ENCODE measurements at regions not wholly inside any gene's neighbourhood (a gene's known extent, or its start where the extent isn't known, plus 50 kb on each side); places are given as distances from the start of the nearest gene placed in this dataset.

DNA sequence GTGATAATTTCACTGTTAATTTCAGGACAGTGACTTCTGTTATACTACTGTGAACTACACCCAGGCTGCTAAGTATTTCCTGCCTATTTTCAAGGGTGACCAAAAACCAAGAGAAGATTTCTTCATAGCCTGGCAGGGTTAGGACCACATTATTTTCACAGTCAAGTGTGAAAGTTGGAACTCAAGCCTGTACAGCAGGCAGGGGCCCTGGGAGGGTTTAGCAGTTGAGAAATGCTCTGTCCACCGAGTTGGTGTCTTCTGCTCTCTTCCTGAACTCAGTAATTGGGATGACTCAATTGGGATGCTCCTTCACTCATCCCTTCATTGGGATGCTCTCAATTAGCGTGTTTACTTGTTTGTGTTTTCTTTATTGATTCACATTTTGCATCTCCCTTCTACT is 347.3 kb upstream of the CDH11 start:
- no peak overlapping the region for H3K4me3 ChIP-seq (ENCODE audit: low read depth, low read length)
- TF ChIP-seq, protein P1, sequence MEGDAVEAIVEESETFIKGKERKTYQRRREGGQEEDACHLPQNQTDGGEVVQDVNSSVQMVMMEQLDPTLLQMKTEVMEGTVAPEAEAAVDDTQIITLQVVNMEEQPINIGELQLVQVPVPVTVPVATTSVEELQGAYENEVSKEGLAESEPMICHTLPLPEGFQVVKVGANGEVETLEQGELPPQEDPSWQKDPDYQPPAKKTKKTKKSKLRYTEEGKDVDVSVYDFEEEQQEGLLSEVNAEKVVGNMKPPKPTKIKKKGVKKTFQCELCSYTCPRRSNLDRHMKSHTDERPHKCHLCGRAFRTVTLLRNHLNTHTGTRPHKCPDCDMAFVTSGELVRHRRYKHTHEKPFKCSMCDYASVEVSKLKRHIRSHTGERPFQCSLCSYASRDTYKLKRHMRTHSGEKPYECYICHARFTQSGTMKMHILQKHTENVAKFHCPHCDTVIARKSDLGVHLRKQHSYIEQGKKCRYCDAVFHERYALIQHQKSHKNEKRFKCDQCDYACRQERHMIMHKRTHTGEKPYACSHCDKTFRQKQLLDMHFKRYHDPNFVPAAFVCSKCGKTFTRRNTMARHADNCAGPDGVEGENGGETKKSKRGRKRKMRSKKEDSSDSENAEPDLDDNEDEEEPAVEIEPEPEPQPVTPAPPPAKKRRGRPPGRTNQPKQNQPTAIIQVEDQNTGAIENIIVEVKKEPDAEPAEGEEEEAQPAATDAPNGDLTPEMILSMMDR (IDR thresholded peaks at IDR 0.05; ENCODE audit: borderline replicate concordance, insufficient read depth, low read depth, low read length), result no peak

DNA sequence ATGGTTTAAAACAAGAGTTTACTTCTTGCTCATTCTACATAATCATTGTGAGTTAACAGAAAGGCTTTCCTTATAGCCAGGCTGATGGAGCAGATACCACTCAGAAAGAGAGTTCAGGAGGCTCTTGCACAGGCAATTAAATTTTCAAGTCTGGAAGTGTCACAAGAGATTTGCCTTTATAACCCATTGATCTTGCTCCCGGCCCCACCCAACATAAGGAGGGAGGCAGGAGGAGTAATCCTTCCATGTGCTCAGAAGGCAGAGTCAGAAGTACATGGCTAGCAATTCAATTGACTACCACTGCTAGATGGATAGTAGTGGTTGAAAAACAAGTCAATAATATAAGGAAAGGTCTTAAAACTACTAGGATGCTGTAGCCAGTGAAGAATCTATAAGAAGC is 346.3 kb upstream of the CDH11 start:
- no peak overlapping the region for H3K4me3 ChIP-seq (ENCODE audit: low read depth, low read length)
- TF ChIP-seq, protein P1 (IDR thresholded peaks at IDR 0.05; ENCODE audit: borderline replicate concordance, insufficient read depth, low read depth, low read length), result no peak

DNA sequence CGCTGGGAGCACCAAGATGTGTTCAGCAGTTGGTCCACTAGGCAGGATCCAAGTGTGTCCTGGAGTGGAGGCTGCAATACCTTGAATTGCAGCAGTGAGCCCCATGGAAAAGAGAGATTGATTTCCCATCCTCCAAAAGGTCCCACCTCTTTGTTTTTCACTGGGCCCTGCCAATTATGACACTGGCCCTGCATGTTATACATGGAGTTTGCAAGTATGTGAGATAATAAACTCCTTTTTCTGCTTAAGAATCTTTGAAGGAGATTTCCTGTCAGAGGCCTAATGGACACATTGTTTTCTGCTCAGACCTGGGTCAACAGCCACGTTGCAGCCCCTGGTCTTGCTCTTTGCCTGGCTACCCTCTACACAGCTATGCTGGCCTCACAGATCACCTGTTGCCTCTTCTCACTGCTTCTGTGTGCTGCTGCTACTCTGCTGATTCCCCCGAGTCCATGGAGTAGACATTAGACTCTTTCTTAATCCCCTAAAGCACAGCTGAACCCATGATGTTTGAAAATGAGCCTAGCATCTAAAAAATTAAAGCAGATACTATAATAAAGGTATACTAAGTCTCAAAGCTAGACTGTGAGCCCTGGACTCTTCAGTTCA is 341.9 kb upstream of the CDH11 start:
- no peak overlapping the region for H3K4me3 ChIP-seq (ENCODE audit: low read depth, low read length)
- TF ChIP-seq, protein P1 (IDR thresholded peaks at IDR 0.05; ENCODE audit: borderline replicate concordance, insufficient read depth, low read depth, low read length), result no peak

DNA sequence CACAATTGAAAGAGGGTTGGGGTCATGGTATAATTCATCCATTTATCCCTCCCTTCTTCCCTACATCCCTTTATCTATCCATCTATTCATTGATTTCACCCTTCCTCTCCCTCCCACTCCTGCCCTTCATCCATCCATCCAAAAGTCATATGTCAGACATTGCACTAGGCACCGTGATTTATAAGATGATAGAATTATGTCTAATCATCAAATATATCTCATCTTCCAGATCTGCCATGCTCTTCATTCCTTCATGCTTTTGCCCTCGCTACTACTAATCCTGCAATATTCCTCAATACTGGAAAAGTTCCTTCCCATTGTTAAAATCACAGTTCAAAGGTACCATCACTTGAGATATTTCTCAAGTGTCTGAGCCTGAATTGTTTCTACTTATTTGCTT is 335.2 kb upstream of the CDH11 start:
- no peak overlapping the region for H3K4me3 ChIP-seq (ENCODE audit: low read depth, low read length)
- TF ChIP-seq, protein P1 (IDR thresholded peaks at IDR 0.05; ENCODE audit: borderline replicate concordance, insufficient read depth, low read depth, low read length), result no peak

DNA sequence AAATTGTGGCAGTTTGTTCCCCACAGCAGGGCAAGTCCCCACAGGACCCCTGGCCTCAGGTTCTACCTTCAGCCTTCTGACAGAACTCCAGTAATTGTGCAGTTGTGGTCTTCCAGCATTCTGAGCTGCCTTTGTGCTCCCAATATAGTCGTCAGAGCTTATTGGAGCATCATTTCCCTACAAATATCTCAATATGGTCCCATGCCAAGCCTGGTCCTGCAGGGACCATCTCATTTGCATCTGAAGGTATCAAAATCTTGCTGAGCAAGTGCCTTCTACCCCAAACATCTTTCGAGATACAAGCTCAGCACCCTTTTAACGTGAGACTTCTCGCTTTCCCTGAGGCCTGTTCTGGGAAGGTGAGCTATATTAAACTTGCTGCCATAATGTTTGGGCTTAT is 333.9 kb upstream of the CDH11 start:
- TF ChIP-seq, protein P1 (IDR thresholded peaks at IDR 0.05; ENCODE audit: borderline replicate concordance, insufficient read depth, low read depth, low read length), result no peak
- no peak overlapping the region for H3K4me3 ChIP-seq (ENCODE audit: low read depth, low read length)

DNA sequence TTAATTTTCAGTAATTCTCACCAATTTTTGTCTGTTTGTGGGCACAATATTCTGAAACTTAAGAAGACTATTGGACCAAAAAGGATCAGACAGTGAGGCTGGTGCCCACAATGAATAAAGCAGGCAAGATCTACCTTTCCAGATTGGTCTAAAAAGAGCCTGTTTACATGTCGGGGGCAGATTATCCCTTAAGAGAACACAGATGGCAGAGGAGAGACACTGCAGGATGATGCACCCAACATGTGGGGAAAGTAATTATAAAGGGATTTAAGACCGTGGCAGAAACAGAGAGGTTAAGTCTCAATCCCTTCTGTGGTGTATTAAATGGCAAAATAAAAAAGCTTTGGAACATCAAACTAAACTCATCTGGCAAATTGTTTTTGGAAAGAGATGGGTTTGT is 331.8 kb upstream of the CDH11 start:
- TF ChIP-seq, protein P1 (IDR thresholded peaks at IDR 0.05; ENCODE audit: borderline replicate concordance, insufficient read depth, low read depth, low read length), result no peak
- H3K4me3 ChIP-seq (ENCODE audit: low read depth, low read length), result no peak overlapping the region

DNA sequence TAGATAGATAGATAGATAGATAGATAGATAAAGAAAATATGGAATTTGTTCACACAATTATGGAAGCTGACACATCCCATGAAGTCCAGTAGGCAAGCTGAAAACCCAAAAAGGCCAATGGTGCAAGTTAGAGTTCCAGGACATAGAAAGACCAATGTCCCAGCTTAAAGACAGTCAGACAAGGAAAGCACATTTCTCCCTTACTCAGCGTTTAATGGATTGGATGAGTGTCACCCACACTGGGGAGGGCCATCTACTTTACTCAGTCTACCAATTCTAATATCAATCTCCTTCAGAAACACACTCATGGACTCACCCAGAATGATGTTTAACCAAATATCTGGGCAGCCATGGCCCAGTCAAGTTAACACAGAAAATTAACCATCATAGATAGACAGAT is 327.7 kb upstream of the CDH11 start:
- TF ChIP-seq, protein P1 (IDR thresholded peaks at IDR 0.05; ENCODE audit: borderline replicate concordance, insufficient read depth, low read depth, low read length), result no peak
- no peak overlapping the region for H3K4me3 ChIP-seq (ENCODE audit: low read depth, low read length)

Data from GM12875 (cell line).